PC-9 (cell line): ENCODE measurements at regions not wholly inside any gene's neighbourhood (a gene's known extent, or its start where the extent isn't known, plus 50 kb on each side); places are given as distances from the start of the nearest gene placed in this dataset.

Experiments
- BruUV-seq: library from RNA; stranded (reverse); fragments of 400-500 nt; replicated peaks from 2 replicates; lab custom pipeline; 2021; lab: Mats Ljungman, UMichigan
- CTCF ChIA-PET: fragments of 300-600 bp; sonication (Branson Sonifier 250); formaldehyde crosslinking; loops from one replicate; lab custom pipeline; 2022; ENCODE audit warnings: antibody characterized with exemption; lab: Charles Lee
- POLR2A ChIA-PET: fragments of 300-600 bp; sonication (Branson Sonifier 250); formaldehyde crosslinking; loops from one replicate; lab custom pipeline; 2022; ENCODE audit warnings: antibody characterized with exemption; ENCODE audit not compliant: unreplicated experiment; lab: Charles Lee
- DNase-seq, 2 experiments: peaks; one replicate each; pipeline versions ENCODE4 v3.0.0 to v3.0.0-alpha.2; 2015 to 2022; ENCODE audit warnings: mixed read lengths in 1 of 2
- H2AFZ ChIP-seq: fragments of 200-600 bp; sonication (generic); 2 replicates; pipeline ENCODE4 v1.8.1; 2017; ENCODE audit warnings: antibody characterized with exemption
- H3F3A ChIP-seq: fragments of 200-600 bp; sonication (generic); 2 replicates; pipeline ENCODE4 v1.8.1; 2017; ENCODE audit warnings: antibody characterized with exemption, mild to moderate bottlenecking, low read depth; ENCODE audit not compliant: insufficient read depth
- H3K27ac ChIP-seq: fragments of 200-600 bp; sonication (generic); 2 replicates; pipeline ENCODE4 v1.6.1; 2016; ENCODE audit warnings: mixed run types
- H3K27me3 ChIP-seq: fragments of 200-600 bp; sonication (generic); 2 replicates; pipeline ENCODE4 v1.6.1; 2016; ENCODE audit warnings: low read depth, mixed run types; ENCODE audit not compliant: insufficient read depth
- H3K36me3 ChIP-seq: fragments of 200-600 bp; sonication (generic); 2 replicates; pipeline ENCODE4 v1.6.1; 2016; ENCODE audit warnings: low read depth, mixed run types
- H3K4me1 ChIP-seq: fragments of 200-600 bp; sonication (generic); replicated peaks from 2 replicates; pipeline ENCODE4 v1.6.1; 2016; ENCODE audit warnings: mixed run types; ENCODE audit not compliant: insufficient read depth
- H3K4me2 ChIP-seq: fragments of 200-600 bp; sonication (generic); 2 replicates; pipeline ENCODE4 v1.6.1; 2017; ENCODE audit warnings: mixed run types
- H3K4me3 ChIP-seq: fragments of 200-600 bp; sonication (generic); 2 replicates; pipeline ENCODE4 v1.6.1; 2016; ENCODE audit warnings: mixed run types
- H3K79me2 ChIP-seq: fragments of 200-600 bp; sonication (generic); 2 replicates; pipeline ENCODE4 v1.6.1; 2017; ENCODE audit warnings: low read depth, mixed run types
- H3K9me2 ChIP-seq: fragments of 200-600 bp; sonication (generic); 2 replicates; pipeline ENCODE4 v1.8.1; 2017; ENCODE audit warnings: mild to moderate bottlenecking; ENCODE audit not compliant: insufficient read depth
- H3K9me3 ChIP-seq: fragments of 200-600 bp; sonication (generic); 2 replicates; pipeline ENCODE4 v1.8.1; 2016; ENCODE audit warnings: low read depth; ENCODE audit not compliant: insufficient read depth
- H4K20me1 ChIP-seq: fragments of 200-600 bp; sonication (generic); 2 replicates; pipeline ENCODE4 v1.8.1; 2017; ENCODE audit not compliant: insufficient read depth
- EZH2 ChIP-seq: fragments of 200-600 bp; sonication (generic); IDR thresholded peaks from 2 replicates; pipeline ENCODE4 v1.8.0; 2017; ENCODE audit warnings: antibody characterized with exemption, low read depth
- intact Hi-C: fragments of 100-400 bp; cut with micrococcal nuclease; formaldehyde crosslinking; loops from one replicate; pipeline ENCODE4 v1.10.0; 2022; ENCODE audit not compliant: unreplicated experiment
- TF ChIP-seq, protein P1 (sequence below): fragments of 200-600 bp; sonication (generic); conservative IDR thresholded peaks from 2 replicates; pipeline ENCODE4 v1.6.1; 2017; ENCODE audit warnings: mixed run types, antibody characterized with exemption, mild to moderate bottlenecking, moderate library complexity

DNA sequence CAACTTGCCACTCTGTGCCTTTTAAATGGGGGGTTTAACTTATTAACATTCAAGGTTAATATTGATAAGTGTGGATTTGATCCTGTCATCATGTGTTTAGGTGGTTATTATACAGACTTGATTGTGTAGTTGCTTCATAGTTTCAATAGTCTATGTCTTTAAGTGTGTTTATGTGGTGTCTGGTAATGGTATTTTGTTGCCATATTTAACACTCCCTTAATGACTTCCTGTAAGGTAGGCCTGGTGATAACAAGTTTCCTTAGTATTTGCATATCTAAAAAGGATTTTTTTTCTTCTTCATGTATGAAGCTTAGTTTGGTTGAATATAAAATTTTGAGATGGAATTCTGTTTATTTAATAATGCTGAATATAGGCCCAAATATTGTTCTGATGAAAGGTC is 506.0 kb upstream of the ZNF462 start:
- H3K9me3 ChIP-seq, result no peaks in the 10 kb centered on the region
- intact Hi-C loops, result no loop called here
- no peaks in the 10 kb centered on the region for H4K20me1 ChIP-seq
- H3K36me3 ChIP-seq, result no peaks in the 10 kb centered on the region
- H3K27me3 ChIP-seq, result no peaks in the 10 kb centered on the region
- ChIA-PET CTCF (no interaction called here), POLR2A (no interaction called here)
- no peaks in the 10 kb centered on the region for H3K4me1 ChIP-seq
- no peaks in the 10 kb centered on the region for H3K79me2 ChIP-seq
- no peak overlapping the region for H2AFZ ChIP-seq
- DNase-seq, result no peak
- H3K4me2 ChIP-seq, result no peak overlapping the region
- no peak for TF ChIP-seq EZH2
- TF ChIP-seq, protein P1, sequence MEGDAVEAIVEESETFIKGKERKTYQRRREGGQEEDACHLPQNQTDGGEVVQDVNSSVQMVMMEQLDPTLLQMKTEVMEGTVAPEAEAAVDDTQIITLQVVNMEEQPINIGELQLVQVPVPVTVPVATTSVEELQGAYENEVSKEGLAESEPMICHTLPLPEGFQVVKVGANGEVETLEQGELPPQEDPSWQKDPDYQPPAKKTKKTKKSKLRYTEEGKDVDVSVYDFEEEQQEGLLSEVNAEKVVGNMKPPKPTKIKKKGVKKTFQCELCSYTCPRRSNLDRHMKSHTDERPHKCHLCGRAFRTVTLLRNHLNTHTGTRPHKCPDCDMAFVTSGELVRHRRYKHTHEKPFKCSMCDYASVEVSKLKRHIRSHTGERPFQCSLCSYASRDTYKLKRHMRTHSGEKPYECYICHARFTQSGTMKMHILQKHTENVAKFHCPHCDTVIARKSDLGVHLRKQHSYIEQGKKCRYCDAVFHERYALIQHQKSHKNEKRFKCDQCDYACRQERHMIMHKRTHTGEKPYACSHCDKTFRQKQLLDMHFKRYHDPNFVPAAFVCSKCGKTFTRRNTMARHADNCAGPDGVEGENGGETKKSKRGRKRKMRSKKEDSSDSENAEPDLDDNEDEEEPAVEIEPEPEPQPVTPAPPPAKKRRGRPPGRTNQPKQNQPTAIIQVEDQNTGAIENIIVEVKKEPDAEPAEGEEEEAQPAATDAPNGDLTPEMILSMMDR, result no peak
- H3K27ac ChIP-seq, result no peak overlapping the region
- no peak overlapping the region for H3K4me3 ChIP-seq
- H3F3A ChIP-seq, result no peaks in the 10 kb centered on the region
- BruUV-seq, result no TSS peak
- no peaks in the 10 kb centered on the region for H3K9me2 ChIP-seq

DNA sequence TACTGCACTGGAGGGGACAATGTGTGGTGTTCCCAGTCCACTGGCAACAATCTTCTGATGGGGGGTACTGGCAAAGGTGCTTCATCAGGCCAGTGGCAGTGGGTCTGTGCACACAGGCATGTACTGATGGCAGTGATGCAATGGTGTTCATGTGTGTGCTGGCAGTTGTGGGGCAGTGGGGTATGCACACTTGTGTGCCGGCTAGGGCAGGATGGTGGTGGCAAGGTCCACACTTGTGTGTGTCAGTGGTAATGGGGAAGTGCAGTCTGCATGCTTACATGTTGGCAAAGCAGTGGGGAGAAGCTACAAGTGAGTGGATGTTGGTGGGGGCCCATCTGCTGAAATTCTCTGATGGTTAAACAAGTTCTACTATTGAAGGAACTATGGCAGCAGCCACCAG is 504.6 kb upstream of the ZNF462 start:
- H4K20me1 ChIP-seq, result no peaks in the 10 kb centered on the region
- H3K4me2 ChIP-seq, result no peak overlapping the region
- H3K36me3 ChIP-seq, result no peaks in the 10 kb centered on the region
- intact Hi-C loops, result no loop called here
- CTCF ChIA-PET, result no interaction called here
- H3K27me3 ChIP-seq, result no peaks in the 10 kb centered on the region
- no peaks in the 10 kb centered on the region for H3K79me2 ChIP-seq
- H3K4me1 ChIP-seq, result no peaks in the 10 kb centered on the region
- no peak overlapping the region for H3K27ac ChIP-seq
- TF ChIP-seq, protein P1, result no peak
- no peak for TF ChIP-seq EZH2
- POLR2A ChIA-PET, result no interaction called here
- no peak for DNase-seq
- no peak overlapping the region for H2AFZ ChIP-seq
- H3K9me3 ChIP-seq, result no peaks in the 10 kb centered on the region
- no peaks in the 10 kb centered on the region for H3K9me2 ChIP-seq
- no peaks in the 10 kb centered on the region for H3F3A ChIP-seq
- no TSS peak for BruUV-seq
- no peak overlapping the region for H3K4me3 ChIP-seq

DNA sequence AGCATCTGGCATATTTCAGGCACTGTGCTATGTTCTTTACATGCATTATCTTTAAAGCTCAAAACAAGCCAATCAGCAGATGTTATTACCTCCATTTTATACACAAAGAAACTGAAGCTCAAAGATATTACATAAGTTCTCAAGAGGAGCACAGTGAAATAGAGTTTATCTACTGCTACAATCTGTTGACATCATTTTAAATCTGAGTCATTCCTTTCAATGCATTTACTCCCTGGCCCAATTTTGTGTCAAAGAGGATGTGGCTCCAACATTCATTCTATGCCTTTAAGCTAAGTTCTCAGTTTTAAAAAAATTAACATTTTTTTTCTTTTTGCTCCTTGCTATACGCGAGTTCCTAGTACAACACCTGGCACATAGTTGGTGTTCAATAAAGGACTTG is 486.3 kb upstream of the ZNF462 start:
- no TSS peak for BruUV-seq
- peak in 1 of 2 experiments; percentile 41 for DNase-seq
- ChIA-PET CTCF (interaction anchor here (0.6 kb wide), 1 partner anchor 58 kb away, joined by 3 read pairs; no protein-coding TSS in a partner anchor), POLR2A (interaction anchor here (0.5 to 0.6 kb wide), 4 partner anchors 33 to 465 kb away, joined by 3 to 19 read pairs (median 8); no protein-coding TSS in a partner anchor)
- Histone ChIP-seq H3F3A (no peaks in the 10 kb centered on the region), H3K9me3 (0 out of 2 replicates have a peak, but pooled peaks cover 1% of the 10 kb centered on the region), H3K4me2 (peak overlapping the region; percentile 6; the same call in 1 of the 2 replicates), H3K27ac (no peak overlapping the region), H3K4me1 (peaks cover 10% of the 10 kb centered on the region; the same call in 1 of the 2 replicates), H2AFZ (no peak overlapping the region), H3K4me3 (no peak overlapping the region), H3K27me3 (no peaks in the 10 kb centered on the region), H3K9me2 (no peaks in the 10 kb centered on the region), H3K79me2 (no peaks in the 10 kb centered on the region), H4K20me1 (no peaks in the 10 kb centered on the region), H3K36me3 (no peaks in the 10 kb centered on the region)
- intact Hi-C loops, result loop anchor here (10.0 kb wide), 1 partner anchor 48 kb away; no protein-coding TSS in a partner anchor
- no peak for TF ChIP-seq EZH2
- TF ChIP-seq, protein P1, result no peak
